Mesenchymal stem cell (in vitro differentiated cells and primary cell): ENCODE measurements at regions not wholly inside any gene's neighbourhood (a gene's known extent, or its start where the extent isn't known, plus 50 kb on each side); places are given as distances from the start of the nearest gene placed in this dataset.
"Not testable (repeated sequence)": the region's sequence is repeated elsewhere in the genome, so short reads cannot be mapped to it uniquely, and the experiment has no call there.

ENCODE experiments used
- DNase-seq: peaks from one replicate; pipeline ENCODE4 v3.0.0-alpha.2; 2013
- H2AFZ ChIP-seq: one replicate; pipeline ENCODE4 v1.6.1; 2013; ENCODE audit warnings: low read depth, mild to moderate bottlenecking, control low read depth, inconsistent platforms, low read length, moderate library complexity
- H2AK5ac ChIP-seq: 2 replicates; pipeline ENCODE4 v1.6.1; 2013; ENCODE audit warnings: low read length, moderate library complexity, mild to moderate bottlenecking, inconsistent platforms; ENCODE audit not compliant: severe bottlenecking
- H2BK120ac ChIP-seq: one replicate; pipeline ENCODE4 v1.6.1; 2013; ENCODE audit warnings: low read depth, mild to moderate bottlenecking, inconsistent platforms, low read length, moderate library complexity
- H2BK12ac ChIP-seq, 2 experiments: one replicate each; pipeline ENCODE4 v1.6.1; 2013; ENCODE audit warnings: inconsistent platforms in 2 of 2, low read length in 2 of 2, mild to moderate bottlenecking in 2 of 2, moderate library complexity in 2 of 2, control low read depth in 1 of 2
- H2BK15ac ChIP-seq: one replicate; pipeline ENCODE4 v1.6.1; 2013; ENCODE audit warnings: mild to moderate bottlenecking, low read depth, inconsistent platforms; ENCODE audit not compliant: poor library complexity, severe bottlenecking
- H2BK5ac ChIP-seq: 2 replicates; pipeline ENCODE4 v1.6.1; 2013; ENCODE audit warnings: low read depth, mild to moderate bottlenecking, low read length, control low read depth, inconsistent platforms; ENCODE audit not compliant: poor library complexity, severe bottlenecking
- H3K14ac ChIP-seq, 2 experiments: one replicate each; pipeline ENCODE4 v1.6.1; 2013; ENCODE audit warnings: inconsistent platforms in 2 of 2, low read length in 2 of 2, control low read depth in 1 of 2, mild to moderate bottlenecking in 1 of 2, moderate library complexity in 1 of 2
- H3K18ac ChIP-seq, 2 experiments: one replicate each; pipeline ENCODE4 v1.6.1; 2013; ENCODE audit warnings: inconsistent platforms in 2 of 2, low read length in 2 of 2, control low read depth in 1 of 2, low read depth in 1 of 2, mild to moderate bottlenecking in 1 of 2
- H3K23ac ChIP-seq, 2 experiments: one replicate each; pipeline ENCODE4 v1.6.1; 2013; ENCODE audit warnings: inconsistent platforms in 2 of 2, low read length in 2 of 2, mild to moderate bottlenecking in 2 of 2, moderate library complexity in 2 of 2, control low read depth in 1 of 2
- H3K27ac ChIP-seq: 2 replicates; pipeline ENCODE4 v1.5.1; 2013; ENCODE audit warnings: mild to moderate bottlenecking, moderate library complexity, low read length, control low read depth, inconsistent platforms; ENCODE audit not compliant: poor library complexity, severe bottlenecking
- H3K27me3 ChIP-seq, 2 experiments: 2 replicates each; pipeline versions ENCODE4 v1.6.1 to v1.7.0; 2013; ENCODE audit warnings: low read length in 2 of 2, mild to moderate bottlenecking in 2 of 2, moderate library complexity in 2 of 2, control low read depth in 1 of 2, inconsistent platforms in 1 of 2; ENCODE audit not compliant: control insufficient read depth in 1 of 2, insufficient read depth in 1 of 2
- H3K36me3 ChIP-seq, 2 experiments: 2 replicates each; pipeline versions ENCODE4 v1.6.1 to v1.7.0; 2013; ENCODE audit warnings: low read length in 2 of 2, control low read depth in 1 of 2, inconsistent platforms in 1 of 2, low read depth in 1 of 2, mild to moderate bottlenecking in 1 of 2; ENCODE audit not compliant: insufficient read depth in 2 of 2, control insufficient read depth in 1 of 2
- H3K4ac ChIP-seq, 2 experiments: one replicate each; pipeline ENCODE4 v1.6.1; 2013; ENCODE audit warnings: inconsistent platforms in 2 of 2, low read length in 2 of 2, mild to moderate bottlenecking in 2 of 2, moderate library complexity in 2 of 2, control low read depth in 1 of 2, low read depth in 1 of 2
- H3K4me1 ChIP-seq: 2 replicates; pipeline ENCODE4 v1.6.1; 2013; ENCODE audit warnings: low read depth, low read length, control low read depth; ENCODE audit not compliant: control insufficient read depth, insufficient read depth
- H3K4me2 ChIP-seq: 2 replicates; pipeline ENCODE4 v1.6.1; 2013; ENCODE audit warnings: low read length, mild to moderate bottlenecking, inconsistent platforms; ENCODE audit not compliant: poor library complexity, severe bottlenecking
- H3K4me3 ChIP-seq, 2 experiments: 2 replicates each; pipeline versions ENCODE4 v1.5.1 to v1.7.0; 2013; ENCODE audit warnings: low read length in 2 of 2, mild to moderate bottlenecking in 2 of 2, control low read depth in 1 of 2, low read depth in 1 of 2; ENCODE audit not compliant: insufficient read depth in 1 of 2
- H3K79me1 ChIP-seq: replicated peaks from 2 replicates; pipeline ENCODE4 v1.6.1; 2013; ENCODE audit warnings: mild to moderate bottlenecking, control low read depth, low read length, inconsistent platforms; ENCODE audit not compliant: poor library complexity, severe bottlenecking
- H3K9ac ChIP-seq: 2 replicates; pipeline ENCODE4 v1.7.0; 2013; ENCODE audit warnings: mild to moderate bottlenecking, low read length, moderate library complexity
- H3K9me3 ChIP-seq: 2 replicates; pipeline ENCODE4 v1.7.0; 2013; ENCODE audit warnings: mild to moderate bottlenecking, low read length; ENCODE audit not compliant: control insufficient read depth
- H4K8ac ChIP-seq: one replicate; pipeline ENCODE4 v1.6.1; 2013; ENCODE audit warnings: inconsistent platforms, mild to moderate bottlenecking, low read length, moderate library complexity
- H4K91ac ChIP-seq: one replicate; pipeline ENCODE4 v1.6.1; 2013; ENCODE audit warnings: mild to moderate bottlenecking, low read length, inconsistent platforms
- whole genome bisulfite sequencing: methylation state at CpG from one replicate; pipeline ENCODE4 v1.1.7; 2013; ENCODE audit warnings: mixed read lengths; 5-methylcytosine and 5-hydroxymethylcytosine counted together

- no peak overlapping the region for H3K18ac ChIP-seq
- H2BK5ac ChIP-seq = no peak overlapping the region
- no peak overlapping the region for H2BK12ac ChIP-seq
- no peak overlapping the region for H3K4ac ChIP-seq
- H3K4me3 ChIP-seq = no peak overlapping the region
- H3K36me3 ChIP-seq = no peaks in the 10 kb centered on the region
- H3K27me3 ChIP-seq = no peaks in the 10 kb centered on the region
- no peak overlapping the region for H2BK120ac ChIP-seq
- DNase-seq = peak; percentile 30
- no peak overlapping the region for H3K4me2 ChIP-seq
- H4K8ac ChIP-seq = no peak overlapping the region
- H2AK5ac ChIP-seq = no peak overlapping the region
- no peaks in the 10 kb centered on the region for H3K4me1 ChIP-seq
- H2AFZ ChIP-seq = no peak overlapping the region
- no peak overlapping the region for H3K23ac ChIP-seq
- H3K9me3 ChIP-seq = peaks cover 26% of the 10 kb centered on the region
- no peak overlapping the region for H3K14ac ChIP-seq
- H3K27ac ChIP-seq = no peak overlapping the region
- H2BK15ac ChIP-seq = no peak overlapping the region
- no peak overlapping the region for H3K9ac ChIP-seq
- WGBS = 83% methylated on average over 1 of the region's 1 CpG
- no peak overlapping the region for H4K91ac ChIP-seq
- H3K79me1 ChIP-seq = no peaks in the 10 kb centered on the region
Measured at GRCh38 chr2:35960596-35960995, 395.0 kb upstream of the CRIM1 start.

DNA sequence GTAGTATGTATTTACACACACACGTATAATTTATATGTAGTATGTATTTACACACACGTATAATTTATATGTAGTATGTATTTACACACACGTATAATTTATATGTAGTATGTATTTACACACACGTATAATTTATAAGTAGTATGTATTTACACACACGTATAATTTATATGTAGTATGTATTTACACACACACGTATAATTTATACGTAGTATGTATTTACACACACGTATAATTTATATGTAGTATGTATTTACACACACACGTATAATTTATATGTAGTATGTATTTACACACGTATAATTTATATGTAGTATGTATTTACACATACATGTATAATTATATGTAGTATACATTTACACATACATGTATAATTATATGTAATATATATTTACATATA lies 398.5 kb upstream of the CRIM1 start:
- not testable (repeated sequence) for H3K4me2 ChIP-seq, H3K4ac ChIP-seq, H3K27ac ChIP-seq, H3K4me3 ChIP-seq, H3K79me1 ChIP-seq, H3K14ac ChIP-seq, H2BK120ac ChIP-seq, DNase-seq, H3K4me1 ChIP-seq, H2AK5ac ChIP-seq, H4K8ac ChIP-seq, H2AFZ ChIP-seq, H2BK15ac ChIP-seq, H3K9ac ChIP-seq, H2BK12ac ChIP-seq, H3K18ac ChIP-seq, H3K23ac ChIP-seq, H3K36me3 ChIP-seq, H4K91ac ChIP-seq, H3K27me3 ChIP-seq, H2BK5ac ChIP-seq
- peaks cover 19% of the 10 kb centered on the region for H3K9me3 ChIP-seq
- WGBS = no CpG with 5 or more reads among the region's 10 CpGs

GRCh38 chr2:35946478-35946877 lies 409.1 kb upstream of the CRIM1 start:
- 36% methylated on average over 2 of the region's 2 CpGs for WGBS
- no peak overlapping the region for H3K4me3 ChIP-seq
- no peak for DNase-seq
- H3K4me2 ChIP-seq = no peak overlapping the region
- no peak overlapping the region for H3K14ac ChIP-seq
- H4K8ac ChIP-seq = no peak overlapping the region
- H3K23ac ChIP-seq = no peak overlapping the region
- H4K91ac ChIP-seq = no peak overlapping the region
- no peak overlapping the region for H2BK120ac ChIP-seq
- H3K79me1 ChIP-seq = no peaks in the 10 kb centered on the region
- no peak overlapping the region for H3K4ac ChIP-seq
- no peak overlapping the region for H2BK5ac ChIP-seq
- H3K9ac ChIP-seq = no peak overlapping the region
- H2AFZ ChIP-seq = no peak overlapping the region
- H2AK5ac ChIP-seq = no peak overlapping the region
- no peak overlapping the region for H3K18ac ChIP-seq
- H2BK12ac ChIP-seq = no peak overlapping the region
- H3K4me1 ChIP-seq = no peaks in the 10 kb centered on the region
- H3K27me3 ChIP-seq = no peaks in the 10 kb centered on the region
- H3K9me3 ChIP-seq = no peaks in the 10 kb centered on the region
- no peak overlapping the region for H3K27ac ChIP-seq
- H2BK15ac ChIP-seq = no peak overlapping the region
- no peaks in the 10 kb centered on the region for H3K36me3 ChIP-seq

DNA sequence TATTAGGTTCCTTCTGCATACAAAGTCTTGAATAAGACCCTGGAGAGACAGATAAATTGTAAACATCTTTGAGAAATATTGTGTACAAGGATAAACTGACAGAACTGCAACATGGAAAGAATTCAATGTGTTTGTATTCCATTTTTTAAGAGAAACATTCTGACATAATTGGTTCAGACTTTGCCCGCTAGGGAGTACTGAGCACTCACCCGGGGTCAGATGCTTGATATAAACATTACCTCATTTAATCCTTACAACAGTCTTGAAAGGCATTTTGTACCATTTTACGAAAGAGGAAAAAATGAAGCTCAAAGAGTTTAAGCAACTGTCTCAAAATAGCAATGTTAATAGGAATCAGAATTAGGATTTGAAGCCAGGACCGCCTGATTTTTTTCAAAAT lies 416.7 kb upstream of the CRIM1 start:
- no peak overlapping the region for H3K4ac ChIP-seq
- H3K36me3 ChIP-seq = no peaks in the 10 kb centered on the region
- H4K8ac ChIP-seq = no peak overlapping the region
- no peak overlapping the region for H3K4me3 ChIP-seq
- H3K4me2 ChIP-seq = no peak overlapping the region
- 93% methylated on average over 4 of the region's 4 CpGs for WGBS
- H2AFZ ChIP-seq = no peak overlapping the region
- H3K18ac ChIP-seq = no peak overlapping the region
- no peaks in the 10 kb centered on the region for H3K27me3 ChIP-seq
- no peak overlapping the region for H2BK5ac ChIP-seq
- no peak overlapping the region for H2BK15ac ChIP-seq
- H3K27ac ChIP-seq = no peak overlapping the region
- H2BK120ac ChIP-seq = no peak overlapping the region
- no peak overlapping the region for H3K23ac ChIP-seq
- H3K14ac ChIP-seq = no peak overlapping the region
- no peak overlapping the region for H2BK12ac ChIP-seq
- H4K91ac ChIP-seq = no peak overlapping the region
- no peaks in the 10 kb centered on the region for H3K79me1 ChIP-seq
- H3K9ac ChIP-seq = no peak overlapping the region
- peak; percentile 40 for DNase-seq
- H2AK5ac ChIP-seq = no peak overlapping the region
- no peaks in the 10 kb centered on the region for H3K4me1 ChIP-seq
- no peaks in the 10 kb centered on the region for H3K9me3 ChIP-seq
